Activated CD4-positive, CD25-positive, alpha-beta regulatory T cell (primary cell): ENCODE measurements at regions not wholly inside any gene's neighbourhood (a gene's known extent, or its start where the extent isn't known, plus 50 kb on each side); places are given as distances from the start of the nearest gene placed in this dataset.

ENCODE experiments used
- DNase-seq, 4 experiments: peaks; one replicate each; lab custom pipeline; 2025; lab: John Stamatoyannopoulos, UW

GRCh38 chr3:10763817-10764258, 52.2 kb upstream of the SLC6A11 start:
- DNase-seq = no peak

- DNase-seq = no peak
These were observed 51.6 kb upstream of the SLC6A11 start for GRCh38 chr3:10764259-10765051.

DNA sequence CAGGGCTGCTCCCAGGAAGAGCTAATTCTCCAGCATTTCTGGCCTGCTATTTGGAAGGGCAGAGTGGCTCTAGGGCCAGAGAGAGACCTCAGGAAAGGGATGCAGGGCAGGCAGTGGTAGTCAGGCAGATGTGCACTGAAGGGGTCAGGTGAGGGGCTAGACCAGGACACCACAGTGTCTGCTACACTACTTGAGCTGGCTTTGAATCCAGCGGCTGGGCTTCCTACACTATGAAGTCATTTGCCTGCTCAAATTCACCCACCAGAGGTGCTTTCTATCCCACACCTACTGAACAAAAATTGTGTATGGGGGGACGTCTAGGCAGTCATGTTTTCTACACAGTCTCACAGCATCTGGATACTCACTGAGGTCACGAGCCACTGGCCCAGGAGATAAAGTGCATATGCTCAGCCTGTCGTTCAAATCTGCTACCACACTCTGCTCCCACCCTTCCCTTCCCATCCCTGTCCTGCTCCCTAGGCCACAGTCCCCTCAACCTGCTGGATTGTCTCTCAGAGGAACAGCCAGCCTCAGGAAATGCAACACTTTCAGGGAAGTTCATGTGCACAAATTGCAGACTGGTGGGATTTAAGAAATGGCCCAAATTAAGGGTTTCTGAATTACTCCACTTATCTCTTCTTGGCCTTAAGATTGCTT, 49.9 kb upstream of the SLC6A11 start:
- DNase-seq = no peak
